MCF 10A (cell line): ENCODE measurements at regions not wholly inside any gene's neighbourhood (a gene's known extent, or its start where the extent isn't known, plus 50 kb on each side); places are given as distances from the start of the nearest gene placed in this dataset.
"Not testable (repeated sequence)": the region's sequence is repeated elsewhere in the genome, so short reads cannot be mapped to it uniquely, and the experiment has no call there.

Source experiments
- BruUV-seq: library from RNA; stranded (reverse); fragments of 400-500 nt; replicated peaks from 2 replicates; lab custom pipeline; 2021; lab: Mats Ljungman, UMichigan
- CTCF ChIA-PET: fragments of 300-600 bp; sonication (Branson Sonifier 250); formaldehyde crosslinking; extraction: SDS; loops from one replicate; lab custom pipeline; 2021; ENCODE audit warnings: antibody characterized with exemption, inconsistent platforms; lab: Yijun Ruan, JAX
- POLR2A ChIA-PET: fragments of 300-600, 350-650 bp; sonication (Branson Sonifier 250); formaldehyde crosslinking; extraction: SDS; loops from one replicate; lab custom pipeline; 2020; ENCODE audit warnings: antibody characterized with exemption, inconsistent platforms; lab: Yijun Ruan, JAX
- DNase-seq: peaks from one replicate; pipeline ENCODE4 v3.0.0-alpha.2; 2018; ENCODE audit not compliant: unreplicated experiment
- H3K27ac Mint-ChIP-seq: one replicate; pipeline ENCODE4 v1.8.0; 2022; ENCODE audit warnings: mild to moderate bottlenecking, low read depth, mixed read lengths; ENCODE audit not compliant: unreplicated experiment
- H3K27me3 Mint-ChIP-seq: one replicate; pipeline ENCODE4 v1.8.0; 2022; ENCODE audit warnings: mixed read lengths; ENCODE audit not compliant: insufficient read depth, unreplicated experiment
- H3K36me3 Mint-ChIP-seq: one replicate; pipeline ENCODE4 v1.8.0; 2022; ENCODE audit warnings: mild to moderate bottlenecking, moderate library complexity, mixed read lengths; ENCODE audit not compliant: insufficient read depth, unreplicated experiment
- H3K4me1 Mint-ChIP-seq: one replicate; pipeline ENCODE4 v1.8.0; 2022; ENCODE audit warnings: mixed read lengths; ENCODE audit not compliant: insufficient read depth, unreplicated experiment
- H3K4me3 Mint-ChIP-seq: one replicate; pipeline ENCODE4 v1.8.0; 2022; ENCODE audit warnings: mild to moderate bottlenecking, moderate library complexity, mixed read lengths; ENCODE audit not compliant: unreplicated experiment
- H3K9me3 Mint-ChIP-seq: one replicate; pipeline ENCODE4 v1.8.0; 2022; ENCODE audit warnings: mixed read lengths; ENCODE audit not compliant: unreplicated experiment
- intact Hi-C: fragments of 100-400 bp; cut with micrococcal nuclease; formaldehyde crosslinking; loops from 2 replicates; pipeline ENCODE4 v1.14.1; 2022
- TF ChIP-seq, protein P1 (sequence below): fragments of 200-600 bp; IDR thresholded peaks from one replicate; pipeline ENCODE4 v1.8.0; 2022; ENCODE audit warnings: antibody characterized with exemption, mild to moderate bottlenecking; ENCODE audit not compliant: unreplicated experiment

DNA sequence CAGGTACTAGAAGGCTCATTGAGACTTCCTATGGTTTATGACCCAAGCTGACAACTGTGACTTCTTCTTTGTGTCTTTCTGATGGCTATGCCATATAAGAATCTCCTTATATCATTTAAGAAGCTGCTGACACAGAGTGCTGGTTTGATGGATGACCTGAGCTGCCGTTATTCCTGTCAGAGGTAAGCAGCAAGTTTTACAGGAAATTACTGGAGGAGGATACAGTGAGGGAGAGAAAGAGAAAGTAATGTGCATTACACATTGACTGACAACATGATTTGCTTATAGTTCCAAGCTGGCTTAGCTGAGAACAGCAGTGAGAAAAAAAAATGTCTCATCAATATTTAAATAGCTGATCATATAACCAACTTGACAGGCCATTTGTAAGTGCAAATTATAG lies 981.4 kb downstream of the FSCB start:
- Mint-ChIP-seq H3K4me3 (no peak overlapping the region), H3K4me1 (no peaks in the 10 kb centered on the region), H3K9me3 (no peaks in the 10 kb centered on the region), H3K36me3 (no peaks in the 10 kb centered on the region), H3K27ac (no peak overlapping the region), H3K27me3 (no peaks in the 10 kb centered on the region)
- intact Hi-C loops, result no loop called here
- CTCF ChIA-PET, result no interaction called here
- no TSS peak for BruUV-seq
- POLR2A ChIA-PET, result interaction anchor here (1.1 kb wide), 1 partner anchor 11 kb away, joined by 3 read pairs; no protein-coding TSS in a partner anchor
- DNase-seq, result no peak
- TF ChIP-seq, protein P1, sequence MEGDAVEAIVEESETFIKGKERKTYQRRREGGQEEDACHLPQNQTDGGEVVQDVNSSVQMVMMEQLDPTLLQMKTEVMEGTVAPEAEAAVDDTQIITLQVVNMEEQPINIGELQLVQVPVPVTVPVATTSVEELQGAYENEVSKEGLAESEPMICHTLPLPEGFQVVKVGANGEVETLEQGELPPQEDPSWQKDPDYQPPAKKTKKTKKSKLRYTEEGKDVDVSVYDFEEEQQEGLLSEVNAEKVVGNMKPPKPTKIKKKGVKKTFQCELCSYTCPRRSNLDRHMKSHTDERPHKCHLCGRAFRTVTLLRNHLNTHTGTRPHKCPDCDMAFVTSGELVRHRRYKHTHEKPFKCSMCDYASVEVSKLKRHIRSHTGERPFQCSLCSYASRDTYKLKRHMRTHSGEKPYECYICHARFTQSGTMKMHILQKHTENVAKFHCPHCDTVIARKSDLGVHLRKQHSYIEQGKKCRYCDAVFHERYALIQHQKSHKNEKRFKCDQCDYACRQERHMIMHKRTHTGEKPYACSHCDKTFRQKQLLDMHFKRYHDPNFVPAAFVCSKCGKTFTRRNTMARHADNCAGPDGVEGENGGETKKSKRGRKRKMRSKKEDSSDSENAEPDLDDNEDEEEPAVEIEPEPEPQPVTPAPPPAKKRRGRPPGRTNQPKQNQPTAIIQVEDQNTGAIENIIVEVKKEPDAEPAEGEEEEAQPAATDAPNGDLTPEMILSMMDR, result no peak

- no peak overlapping the region for H3K27ac Mint-ChIP-seq
- no peak for DNase-seq
- intact Hi-C loops, result no loop called here
- POLR2A ChIA-PET, result no interaction called here
- no peak overlapping the region for H3K4me3 Mint-ChIP-seq
- no TSS peak for BruUV-seq
- H3K4me1 Mint-ChIP-seq, result no peaks in the 10 kb centered on the region
- H3K9me3 Mint-ChIP-seq, result no peaks in the 10 kb centered on the region
- no peaks in the 10 kb centered on the region for H3K36me3 Mint-ChIP-seq
- CTCF ChIA-PET, result interaction anchor here (0.6 kb wide), 1 partner anchor 214 kb away, joined by 3 read pairs; no protein-coding TSS in a partner anchor
- no peaks in the 10 kb centered on the region for H3K27me3 Mint-ChIP-seq
- TF ChIP-seq, protein P1, result no peak
Observed at GRCh38 chr14:43522901-43523300, 984.2 kb downstream of the FSCB start.

DNA sequence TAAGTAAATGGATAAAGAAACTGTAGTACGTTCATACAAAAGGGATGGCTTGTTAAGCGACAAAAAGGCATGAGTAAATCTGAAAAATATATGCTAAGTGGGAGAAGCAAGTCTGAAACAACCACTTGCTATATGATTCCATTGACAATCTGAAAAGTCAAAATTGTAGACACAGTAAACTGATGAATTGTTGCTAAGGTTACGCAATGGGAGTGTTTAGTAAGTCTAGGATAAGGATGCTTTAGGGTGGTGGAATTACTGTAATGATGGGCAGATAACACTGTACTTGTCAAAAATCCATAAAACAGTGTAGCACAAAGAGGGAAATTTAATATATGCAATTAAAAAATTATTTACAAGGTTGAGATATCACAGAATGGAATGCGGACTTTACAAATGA lies 984.9 kb downstream of the FSCB start:
- ChIA-PET CTCF (no interaction called here), POLR2A (no interaction called here)
- TF ChIP-seq, protein P1, result no peak
- no peak for DNase-seq
- H3K9me3 Mint-ChIP-seq, result peaks cover 2% of the 10 kb centered on the region
- intact Hi-C loops, result no loop called here
- no peak overlapping the region for H3K27ac Mint-ChIP-seq
- no peaks in the 10 kb centered on the region for H3K4me1 Mint-ChIP-seq
- H3K4me3 Mint-ChIP-seq, result no peak overlapping the region
- H3K36me3 Mint-ChIP-seq, result no peaks in the 10 kb centered on the region
- no TSS peak for BruUV-seq
- H3K27me3 Mint-ChIP-seq, result no peaks in the 10 kb centered on the region

DNA sequence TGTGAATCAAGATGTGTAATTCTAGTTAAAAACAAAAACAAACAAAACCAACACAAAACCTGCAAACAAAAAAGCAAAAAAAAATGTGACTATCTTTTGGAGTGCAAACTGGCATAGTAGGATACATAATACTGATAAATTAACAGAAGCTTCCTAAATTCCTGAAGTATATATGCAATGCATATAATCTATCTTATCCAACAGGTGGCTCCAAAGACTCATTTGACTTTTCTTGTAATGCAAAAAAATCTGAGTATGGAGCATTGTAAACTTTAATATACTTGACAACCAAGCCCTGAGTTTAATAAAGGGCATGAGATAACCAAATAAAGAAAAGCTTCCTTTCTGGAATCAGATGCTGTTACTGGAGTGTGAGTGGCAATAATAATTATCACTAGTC lies 1003.6 kb downstream of the FSCB start:
- Mint-ChIP-seq H3K4me3 (no peak overlapping the region), H3K27ac (no peak overlapping the region), H3K36me3 (no peaks in the 10 kb centered on the region), H3K4me1 (peaks cover 2% of the 10 kb centered on the region), H3K9me3 (peaks cover 3% of the 10 kb centered on the region), H3K27me3 (no peaks in the 10 kb centered on the region)
- TF ChIP-seq, protein P1, result peak; percentile 48
- ChIA-PET CTCF (interaction anchor here (0.5 to 3.4 kb wide), 21 partner anchors 11 to 1905 kb away, joined by 3 to 34 read pairs (median 4); no protein-coding TSS in a partner anchor), POLR2A (interaction anchor here (0.6 to 0.9 kb wide), 4 partner anchors 16 to 1754 kb away, joined by 3 read pairs; no protein-coding TSS in a partner anchor)
- intact Hi-C loops, result loop anchor here (1.0 to 10.0 kb wide), 4 partner anchors 292 to 1299 kb away; no protein-coding TSS in a partner anchor
- peak; percentile 21 for DNase-seq
- BruUV-seq, result no TSS peak

DNA sequence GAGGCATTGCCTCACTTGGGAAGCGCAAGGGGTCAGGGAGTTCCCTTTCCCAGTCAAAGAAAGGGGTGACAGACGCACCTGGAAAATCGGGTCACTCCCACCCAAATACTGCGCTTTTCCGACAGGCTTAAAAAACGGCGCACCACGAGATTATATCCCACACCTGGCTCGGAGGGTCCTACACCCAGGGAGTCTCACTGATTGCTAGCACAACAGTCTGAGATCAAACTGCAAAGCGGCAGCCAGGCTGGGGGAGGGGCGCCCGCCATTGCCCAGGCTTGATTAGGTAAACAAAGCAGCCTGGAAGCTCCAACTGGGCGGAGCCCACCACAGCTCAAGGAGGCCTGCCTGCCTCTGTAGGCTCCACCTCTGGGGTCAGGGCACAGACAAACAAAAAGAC lies 1014.7 kb downstream of the FSCB start:
- H3K36me3 Mint-ChIP-seq, H3K9me3 Mint-ChIP-seq, BruUV-seq, intact Hi-C loops, H3K27me3 Mint-ChIP-seq, H3K27ac Mint-ChIP-seq, H3K4me3 Mint-ChIP-seq, DNase-seq, H3K4me1 Mint-ChIP-seq, POLR2A ChIA-PET: not testable (repeated sequence)
- CTCF ChIA-PET, result interaction anchor here (1.4 kb wide), 1 partner anchor 13 kb away, joined by 3 read pairs; no protein-coding TSS in a partner anchor
